ENCODE measurements at regions not wholly inside any gene's neighbourhood (a gene's known extent, or its start where the extent isn't known, plus 50 kb on each side); places are given as distances from the start of the nearest gene placed in this dataset.

DNA sequence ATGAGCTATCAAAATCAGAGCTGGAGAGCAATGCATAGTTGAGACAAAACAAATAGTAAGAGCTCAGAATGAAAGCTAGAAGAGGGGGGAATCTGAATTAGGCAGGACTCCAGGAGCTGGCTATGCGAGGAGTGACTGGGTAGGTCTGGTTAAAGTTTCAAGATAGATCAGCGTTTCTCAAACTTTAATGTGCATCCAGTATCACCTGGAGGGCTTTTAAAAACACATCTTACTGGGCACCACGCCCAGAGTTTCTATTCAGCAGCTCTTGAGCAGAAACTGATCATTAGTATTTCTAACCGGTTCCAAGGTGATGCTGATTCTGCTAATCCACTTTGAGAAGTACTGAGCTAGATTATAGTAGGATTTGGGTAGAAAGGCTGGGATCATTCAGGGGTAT, 96.2 kb upstream of the ACP3 start:
- TF ChIP-seq, protein P1, sequence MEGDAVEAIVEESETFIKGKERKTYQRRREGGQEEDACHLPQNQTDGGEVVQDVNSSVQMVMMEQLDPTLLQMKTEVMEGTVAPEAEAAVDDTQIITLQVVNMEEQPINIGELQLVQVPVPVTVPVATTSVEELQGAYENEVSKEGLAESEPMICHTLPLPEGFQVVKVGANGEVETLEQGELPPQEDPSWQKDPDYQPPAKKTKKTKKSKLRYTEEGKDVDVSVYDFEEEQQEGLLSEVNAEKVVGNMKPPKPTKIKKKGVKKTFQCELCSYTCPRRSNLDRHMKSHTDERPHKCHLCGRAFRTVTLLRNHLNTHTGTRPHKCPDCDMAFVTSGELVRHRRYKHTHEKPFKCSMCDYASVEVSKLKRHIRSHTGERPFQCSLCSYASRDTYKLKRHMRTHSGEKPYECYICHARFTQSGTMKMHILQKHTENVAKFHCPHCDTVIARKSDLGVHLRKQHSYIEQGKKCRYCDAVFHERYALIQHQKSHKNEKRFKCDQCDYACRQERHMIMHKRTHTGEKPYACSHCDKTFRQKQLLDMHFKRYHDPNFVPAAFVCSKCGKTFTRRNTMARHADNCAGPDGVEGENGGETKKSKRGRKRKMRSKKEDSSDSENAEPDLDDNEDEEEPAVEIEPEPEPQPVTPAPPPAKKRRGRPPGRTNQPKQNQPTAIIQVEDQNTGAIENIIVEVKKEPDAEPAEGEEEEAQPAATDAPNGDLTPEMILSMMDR (optimal IDR thresholded peaks at IDR 0.05 in 1 of 3, IDR thresholded peaks at IDR 0.05 in 1 of 3, conservative IDR thresholded peaks at IDR 0.05 in 1 of 3; ENCODE audit: extremely low read depth in 1 of 3, insufficient read depth in 2 of 3, low read length in 3 of 3), result no peak
- no peak for TF ChIP-seq EZH2 (IDR thresholded peaks at IDR 0.05; ENCODE audit: low read length)

Measured in keratinocyte (primary cell).